Heart left ventricle (tissue), 13 donors: ENCODE measurements at regions not wholly inside any gene's neighbourhood (a gene's known extent, or its start where the extent isn't known, plus 50 kb on each side); places are given as distances from the start of the nearest gene placed in this dataset.

Experiments used
- POLR2A ChIP-seq, 2 donors: fragments of 450-650 bp; IDR thresholded peaks; one replicate each; pipeline ENCODE4 v1.6.1; 2017; ENCODE audit warnings: antibody characterized with exemption in 2 of 2, mild to moderate bottlenecking in 2 of 2, moderate library complexity in 2 of 2
- TF ChIP-seq, protein P1 (sequence below), 12 donors: fragments of 200-600 bp; sonication (generic) in 4 of 12; IDR thresholded peaks; one replicate each; pipeline versions ENCODE4 v1.5.0 to v1.8.0; 2018 to 2022; ENCODE audit warnings: antibody characterized with exemption in 12 of 12, mild to moderate bottlenecking in 5 of 12
- donor health status: ischemic (EF 13 %, LVEDD 7.1; RV severe dilation, severe dysfunction).
- donor health status: DM: no; HTN: yes; CAD: no.
- donor health status: DM: no; HTN: no; CAD: no.
- donor health status: ischemic (EF 25% LVEDD 6.9; RV normal size, moderate dysfunction).
- donor health status: ischemic (EF 25% LVEDD 5.7; RV mildly dilated, moderate dysfunction).
- donor health status: ischemic (EF 35%, LVEDD 5.7; RV mildly dilated, moderate dysfunction).
- donor health status: nonischemic (EF 11% LVEDD 7.7; RV severe dilation, severe dysfunction).
- donor health status: DM: yes; HTN: yes; CAD: no.
- donor health status: PGD.
- donor health status: ischemic (EF 29% LVEDD 5.4; RV normal size, mild dysfunction).
- donor health status: nonischemic (EF 23%, LVEDD 6.1; RV moderate dilation, normal function).

- TF ChIP-seq, protein P1, sequence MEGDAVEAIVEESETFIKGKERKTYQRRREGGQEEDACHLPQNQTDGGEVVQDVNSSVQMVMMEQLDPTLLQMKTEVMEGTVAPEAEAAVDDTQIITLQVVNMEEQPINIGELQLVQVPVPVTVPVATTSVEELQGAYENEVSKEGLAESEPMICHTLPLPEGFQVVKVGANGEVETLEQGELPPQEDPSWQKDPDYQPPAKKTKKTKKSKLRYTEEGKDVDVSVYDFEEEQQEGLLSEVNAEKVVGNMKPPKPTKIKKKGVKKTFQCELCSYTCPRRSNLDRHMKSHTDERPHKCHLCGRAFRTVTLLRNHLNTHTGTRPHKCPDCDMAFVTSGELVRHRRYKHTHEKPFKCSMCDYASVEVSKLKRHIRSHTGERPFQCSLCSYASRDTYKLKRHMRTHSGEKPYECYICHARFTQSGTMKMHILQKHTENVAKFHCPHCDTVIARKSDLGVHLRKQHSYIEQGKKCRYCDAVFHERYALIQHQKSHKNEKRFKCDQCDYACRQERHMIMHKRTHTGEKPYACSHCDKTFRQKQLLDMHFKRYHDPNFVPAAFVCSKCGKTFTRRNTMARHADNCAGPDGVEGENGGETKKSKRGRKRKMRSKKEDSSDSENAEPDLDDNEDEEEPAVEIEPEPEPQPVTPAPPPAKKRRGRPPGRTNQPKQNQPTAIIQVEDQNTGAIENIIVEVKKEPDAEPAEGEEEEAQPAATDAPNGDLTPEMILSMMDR (IDR thresholded peaks at IDR 0.05): no peak
- TF ChIP-seq POLR2A (IDR thresholded peaks at IDR 0.05): no peak
Measured at GRCh38 chr20:16810216-16810615, 62.1 kb downstream of the OTOR start.
